CD4-positive, CD25-positive, alpha-beta regulatory T cell (primary cell): ENCODE measurements at regions not wholly inside any gene's neighbourhood (a gene's known extent, or its start where the extent isn't known, plus 50 kb on each side); places are given as distances from the start of the nearest gene placed in this dataset.
A peak's percentile ranks its signal among the peaks of the same experiment; 100 is the strongest.
"Not testable (repeated sequence)": the region's sequence is repeated elsewhere in the genome, so short reads cannot be mapped to it uniquely, and the experiment has no call there.

ENCODE experiments used
- ATAC-seq, 2 donors: fragments of 150-1000 bp; cut with Tn5 transposase; one replicate each; pipeline ENCODE4 v1.10.0; 2021; ENCODE audit warnings: low read depth in 2 of 2, moderate number of reproducible peaks in 2 of 2, moderate library complexity in 1 of 2
- DNase-seq, 3 donors: peaks; one replicate each; pipeline versions ENCODE4 v3.0.0 to v3.0.0-alpha.2; 2012 to 2022; ENCODE audit warnings: mixed read lengths in 1 of 3
- H3K27ac ChIP-seq: one replicate; pipeline ENCODE4 v1.7.0; 2013; ENCODE audit warnings: mild to moderate bottlenecking, low read length; ENCODE audit not compliant: insufficient read depth, poor library complexity, severe bottlenecking
- H3K27me3 ChIP-seq: one replicate; pipeline ENCODE4 v1.7.0; 2013; ENCODE audit warnings: low read length; ENCODE audit not compliant: control insufficient read depth, insufficient read depth
- H3K36me3 ChIP-seq: one replicate; pipeline ENCODE4 v1.7.0; 2013; ENCODE audit warnings: mild to moderate bottlenecking, low read length, moderate library complexity; ENCODE audit not compliant: control insufficient read depth, insufficient read depth
- H3K4me1 ChIP-seq: 2 replicates; pipeline ENCODE4 v1.7.0; 2013; ENCODE audit warnings: mild to moderate bottlenecking, low read length; ENCODE audit not compliant: insufficient read depth, control insufficient read depth, poor library complexity, severe bottlenecking
- H3K4me3 ChIP-seq: one replicate; pipeline ENCODE4 v1.7.0; 2013; ENCODE audit warnings: low read depth, mild to moderate bottlenecking, low read length, moderate library complexity
- H3K9me3 ChIP-seq, 2 experiments: 1 replicate in 1 of 2; 2 replicates in 1 of 2; pipeline ENCODE4 v1.7.0; 2013; ENCODE audit warnings: low read length in 2 of 2, mild to moderate bottlenecking in 1 of 2, moderate library complexity in 1 of 2; ENCODE audit not compliant: control insufficient read depth in 2 of 2
- H3K27ac Mint-ChIP-seq, 3 donors: one replicate each; pipeline ENCODE4 v1.8.0; 2020 to 2022; ENCODE audit warnings: mild to moderate bottlenecking in 3 of 3, mixed read lengths in 3 of 3, moderate library complexity in 2 of 3
- H3K27me3 Mint-ChIP-seq: one replicate; pipeline ENCODE4 v1.8.0; 2022; ENCODE audit warnings: mild to moderate bottlenecking, mixed read lengths
- H3K36me3 Mint-ChIP-seq: one replicate; pipeline ENCODE4 v1.8.0; 2020; ENCODE audit warnings: mixed read lengths
- H3K4me1 Mint-ChIP-seq, 4 donors: one replicate each; pipeline ENCODE4 v1.8.0; 2020 to 2022; ENCODE audit warnings: mixed read lengths in 4 of 4, mild to moderate bottlenecking in 1 of 4
- H3K4me3 Mint-ChIP-seq, 4 donors: one replicate each; pipeline ENCODE4 v1.8.0; 2020 to 2022; ENCODE audit warnings: mild to moderate bottlenecking in 4 of 4, mixed read lengths in 4 of 4, moderate library complexity in 3 of 4
- H3K9me3 Mint-ChIP-seq, 7 donors: one replicate each; pipeline ENCODE4 v1.8.0; 2020 to 2022; ENCODE audit warnings: mixed read lengths in 7 of 7, mild to moderate bottlenecking in 3 of 7, moderate library complexity in 2 of 7

- H3K27me3 Mint-ChIP-seq: peaks cover 4% of the 10 kb centered on the region
- Histone ChIP-seq H3K4me1 (no peaks in the 10 kb centered on the region), H3K27ac (no peak overlapping the region), H3K36me3 (no peaks in the 10 kb centered on the region), H3K27me3 (no peaks in the 10 kb centered on the region), H3K4me3 (no peak overlapping the region), H3K9me3 (no peaks in the 10 kb centered on the region)
- peaks cover 0 to 2% (median 0%) of the 10 kb centered on the region in 4 donors for H3K4me1 Mint-ChIP-seq
- H3K9me3 Mint-ChIP-seq: peaks cover 0 to 1% (median 0%) of the 10 kb centered on the region in 7 donors
- no peak for ATAC-seq
- no peak overlapping the region for H3K27ac Mint-ChIP-seq
- H3K36me3 Mint-ChIP-seq: no peaks in the 10 kb centered on the region
- DNase-seq: no peak
- H3K4me3 Mint-ChIP-seq: no peak overlapping the region
These were observed 71.3 kb upstream of the TBL1X start for GRCh38 chrX:9393571-9393970.

- Histone ChIP-seq H3K4me1 (no peaks in the 10 kb centered on the region), H3K27me3 (no peaks in the 10 kb centered on the region), H3K27ac (no peak overlapping the region), H3K36me3 (no peaks in the 10 kb centered on the region), H3K9me3 (no peaks in the 10 kb centered on the region), H3K4me3 (no peak overlapping the region)
- Mint-ChIP-seq H3K27me3 (peaks cover 4% of the 10 kb centered on the region), H3K4me3 (no peak overlapping the region), H3K36me3 (no peaks in the 10 kb centered on the region), H3K27ac (no peak overlapping the region), H3K4me1 (peaks cover 0 to 2% (median 0%) of the 10 kb centered on the region in 4 donors), H3K9me3 (peaks cover 0 to 1% (median 0%) of the 10 kb centered on the region in 7 donors)
- DNase-seq (no peak), ATAC-seq (no peak)
These were observed 70.6 kb upstream of the TBL1X start for GRCh38 chrX:9394212-9394611.

- H3K27me3 ChIP-seq: no peaks in the 10 kb centered on the region
- no peak for ATAC-seq
These were observed 67.9 kb upstream of the TBL1X start for GRCh38 chrX:9396930-9397329.

DNA sequence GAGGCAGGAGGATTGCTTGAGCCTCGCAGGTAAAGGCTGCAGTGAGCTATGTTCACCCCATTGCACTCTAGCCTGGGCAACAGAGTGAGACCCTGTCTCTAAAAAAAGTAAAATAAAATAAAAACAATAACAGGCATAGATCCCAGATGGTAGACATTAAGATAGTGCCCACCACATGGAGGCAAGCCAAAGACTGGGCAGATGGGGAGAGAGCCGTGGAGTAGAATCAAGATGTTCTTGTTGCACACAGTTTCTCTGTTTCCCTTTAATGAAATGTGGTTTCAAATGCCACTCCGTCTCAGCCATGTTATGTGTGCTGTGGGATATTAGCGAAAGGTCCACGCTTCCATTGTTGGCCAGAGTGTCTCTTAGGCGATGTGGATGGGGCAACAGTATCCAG lies 63.8 kb upstream of the TBL1X start:
- no peaks in the 10 kb centered on the region for H3K27me3 ChIP-seq
- ATAC-seq (no peak), DNase-seq (no peak)
- Mint-ChIP-seq H3K36me3 (no peaks in the 10 kb centered on the region), H3K27ac (no peak overlapping the region), H3K4me3 (no peak overlapping the region), H3K9me3 (peaks cover 0 to 1% (median 0%) of the 10 kb centered on the region in 7 donors), H3K27me3 (peaks cover 4% of the 10 kb centered on the region), H3K4me1 (no peaks in the 10 kb centered on the region)
- no peaks in the 10 kb centered on the region for H3K4me1 ChIP-seq
- H3K9me3 ChIP-seq: no peaks in the 10 kb centered on the region
- H3K27ac ChIP-seq: no peak overlapping the region
- H3K4me3 ChIP-seq: no peak overlapping the region
- H3K36me3 ChIP-seq: no peaks in the 10 kb centered on the region

More at GRCh38 chrX:9396930-9397329, 67.9 kb upstream of the TBL1X start:
- peaks cover 4% of the 10 kb centered on the region for H3K27me3 Mint-ChIP-seq
- no peak overlapping the region for H3K4me3 Mint-ChIP-seq
- no peaks in the 10 kb centered on the region for H3K9me3 ChIP-seq
- peaks cover 0 to 1% (median 0%) of the 10 kb centered on the region in 7 donors for H3K9me3 Mint-ChIP-seq
- H3K27ac ChIP-seq: no peak overlapping the region
- H3K36me3 Mint-ChIP-seq: no peaks in the 10 kb centered on the region
- H3K27ac Mint-ChIP-seq: no peak overlapping the region
- DNase-seq: no peak
- H3K4me1 Mint-ChIP-seq: peaks cover 0 to 2% (median 0%) of the 10 kb centered on the region in 4 donors
- no peaks in the 10 kb centered on the region for H3K36me3 ChIP-seq
- no peaks in the 10 kb centered on the region for H3K4me1 ChIP-seq
- H3K4me3 ChIP-seq: no peak overlapping the region

- ATAC-seq: no peak
- Histone ChIP-seq H3K9me3 (no peaks in the 10 kb centered on the region), H3K4me3 (no peak overlapping the region), H3K36me3 (no peaks in the 10 kb centered on the region), H3K27ac (no peak overlapping the region), H3K4me1 (no peaks in the 10 kb centered on the region), H3K27me3 (no peaks in the 10 kb centered on the region)
- Mint-ChIP-seq H3K4me3 (no peak overlapping the region), H3K27me3 (peaks cover 4% of the 10 kb centered on the region), H3K9me3 (peaks cover 0 to 1% (median 0%) of the 10 kb centered on the region in 7 donors), H3K4me1 (no peaks in the 10 kb centered on the region), H3K27ac (peak overlapping the region in 1 of 3 donors; percentile 52), H3K36me3 (no peaks in the 10 kb centered on the region)
- no peak for DNase-seq
These were observed 61.5 kb upstream of the TBL1X start for GRCh38 chrX:9403374-9403773.

DNA sequence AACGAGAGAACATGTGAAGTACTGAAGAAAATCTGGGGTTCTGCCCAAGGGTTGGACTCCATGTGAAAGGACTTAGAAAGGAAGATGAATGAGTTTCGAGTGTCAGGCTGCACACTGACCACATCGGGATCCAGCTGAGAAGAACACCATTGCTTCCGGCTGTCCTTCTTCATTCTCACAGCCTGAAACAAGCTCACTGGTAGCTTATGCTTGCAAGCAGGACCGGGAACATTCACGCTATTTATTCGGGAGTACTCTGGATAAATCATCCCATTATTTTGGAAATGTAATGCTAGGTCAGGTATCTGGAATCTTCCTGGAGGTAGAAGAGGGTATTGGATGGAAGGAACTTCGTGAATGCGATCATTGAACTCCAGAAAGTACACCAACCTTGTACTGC lies 59.2 kb upstream of the TBL1X start:
- DNase-seq: peak in 1 of 3 donors; percentile 11
- H3K27ac ChIP-seq, H3K4me1 Mint-ChIP-seq, H3K4me3 ChIP-seq, ATAC-seq, H3K27me3 Mint-ChIP-seq, H3K36me3 ChIP-seq, H3K4me3 Mint-ChIP-seq, H3K27me3 ChIP-seq, H3K36me3 Mint-ChIP-seq, H3K9me3 Mint-ChIP-seq, H3K4me1 ChIP-seq, H3K9me3 ChIP-seq, H3K27ac Mint-ChIP-seq: not testable (repeated sequence)

DNA sequence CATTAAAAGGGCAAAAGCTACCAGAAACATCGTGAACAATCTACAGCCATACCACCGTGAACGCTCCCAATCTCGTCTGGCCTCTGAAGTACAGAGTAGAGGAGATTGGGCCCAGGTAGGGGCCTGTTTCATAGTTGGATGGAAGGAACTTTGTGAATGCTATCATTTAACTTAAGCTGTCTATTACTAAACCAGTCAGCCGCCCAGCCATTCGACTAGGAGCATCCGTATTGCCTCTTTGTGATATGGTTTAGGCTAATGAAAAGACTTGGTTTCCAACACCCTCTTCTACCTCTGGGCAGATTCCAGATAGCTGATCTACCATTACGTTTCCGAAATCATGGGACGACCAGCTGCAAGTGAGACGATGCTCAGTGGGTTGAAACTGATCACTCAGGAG lies 54.0 kb upstream of the TBL1X start:
- not testable (repeated sequence) for H3K4me1 Mint-ChIP-seq, H3K36me3 Mint-ChIP-seq, H3K9me3 ChIP-seq, H3K27me3 ChIP-seq, H3K27me3 Mint-ChIP-seq, H3K4me1 ChIP-seq, H3K4me3 ChIP-seq, H3K27ac ChIP-seq, H3K4me3 Mint-ChIP-seq, H3K27ac Mint-ChIP-seq, H3K36me3 ChIP-seq, H3K9me3 Mint-ChIP-seq, ATAC-seq, DNase-seq

DNA sequence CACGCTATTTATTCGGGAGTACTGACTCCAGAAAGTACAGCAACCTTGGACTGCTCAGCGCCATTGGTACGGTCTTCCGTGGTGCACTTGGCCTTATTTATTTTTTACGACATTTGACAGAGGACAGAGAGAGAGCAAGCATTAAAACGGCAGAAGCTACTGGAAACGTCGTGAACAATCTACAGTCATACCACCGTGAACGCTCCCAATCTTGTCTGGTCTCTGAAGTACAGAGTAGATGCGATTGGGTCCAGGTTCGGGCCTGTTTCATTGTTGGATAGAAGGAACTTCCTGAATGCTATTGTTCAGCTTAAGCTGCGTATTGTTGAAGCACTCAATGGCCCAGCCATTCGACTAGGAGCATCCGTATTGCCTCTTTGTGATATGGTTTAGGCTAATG lies 53.2 kb upstream of the TBL1X start:
- H3K4me3 Mint-ChIP-seq, H3K4me1 Mint-ChIP-seq, H3K27ac ChIP-seq, H3K4me3 ChIP-seq, H3K36me3 Mint-ChIP-seq, H3K9me3 Mint-ChIP-seq, H3K4me1 ChIP-seq, ATAC-seq, H3K27me3 ChIP-seq, DNase-seq, H3K27ac Mint-ChIP-seq, H3K36me3 ChIP-seq, H3K27me3 Mint-ChIP-seq, H3K9me3 ChIP-seq: not testable (repeated sequence)
